HG02678 (cell line): ENCODE measurements at regions not wholly inside any gene's neighbourhood (a gene's known extent, or its start where the extent isn't known, plus 50 kb on each side); places are given as distances from the start of the nearest gene placed in this dataset.
"Not testable (repeated sequence)": the region's sequence is repeated elsewhere in the genome, so short reads cannot be mapped to it uniquely, and the experiment has no call there.

Source experiments
- ATAC-seq: cut with Tn5 transposase; IDR thresholded peaks from one replicate; pipeline ENCODE4 v1.9.1; 2021; ENCODE audit warnings: mild to moderate bottlenecking, moderate library complexity; ENCODE audit not compliant: unreplicated experiment

- ATAC-seq = no peak
These were observed 106.0 kb upstream of the SYT13 start for GRCh38 chr11:45392154-45392553.

GRCh38 chr11:45391168-45391850, 105.2 kb upstream of the SYT13 start:
- no peak for ATAC-seq

GRCh38 chr11:45390407-45390806, 104.3 kb upstream of the SYT13 start:
- ATAC-seq = no peak

- ATAC-seq = no peak
These were observed 102.3 kb upstream of the SYT13 start for GRCh38 chr11:45388472-45388871.

- not testable (repeated sequence) for ATAC-seq
These were observed 101.7 kb upstream of the SYT13 start for GRCh38 chr11:45387885-45388284.

GRCh38 chr11:45386972-45387371, 100.8 kb upstream of the SYT13 start:
- no peak for ATAC-seq

- no peak for ATAC-seq
These were observed 99.7 kb upstream of the SYT13 start for GRCh38 chr11:45385844-45386243.

- no peak for ATAC-seq
These were observed 99.3 kb upstream of the SYT13 start for GRCh38 chr11:45385423-45385822.

GRCh38 chr11:45384711-45385241, 98.6 kb upstream of the SYT13 start:
- ATAC-seq = no peak

- ATAC-seq = no peak
These were observed 97.9 kb upstream of the SYT13 start for GRCh38 chr11:45384016-45384415.

GRCh38 chr11:45383224-45383623, 97.1 kb upstream of the SYT13 start:
- ATAC-seq = no peak

- ATAC-seq = no peak
These were observed 96.2 kb upstream of the SYT13 start for GRCh38 chr11:45382133-45382878.

GRCh38 chr11:45379162-45379863, 93.2 kb upstream of the SYT13 start:
- ATAC-seq = no peak

GRCh38 chr11:45378516-45378915, 92.4 kb upstream of the SYT13 start:
- ATAC-seq = no peak

GRCh38 chr11:45374653-45375059, 88.5 kb upstream of the SYT13 start:
- no peak for ATAC-seq

GRCh38 chr11:45374130-45374529, 88.0 kb upstream of the SYT13 start:
- no peak for ATAC-seq

- no peak for ATAC-seq
These were observed 87.4 kb upstream of the SYT13 start for GRCh38 chr11:45373506-45374035.

- not testable (repeated sequence) for ATAC-seq
These were observed 86.3 kb upstream of the SYT13 start for GRCh38 chr11:45372414-45372813.

GRCh38 chr11:45371251-45372115, 85.3 kb upstream of the SYT13 start:
- ATAC-seq = no peak

- ATAC-seq = no peak
These were observed 83.2 kb upstream of the SYT13 start for GRCh38 chr11:45369313-45369712.
